ENCODE measurements at regions not wholly inside any gene's neighbourhood (a gene's known extent, or its start where the extent isn't known, plus 50 kb on each side); places are given as distances from the start of the nearest gene placed in this dataset.
"Not testable (repeated sequence)": the region's sequence is repeated elsewhere in the genome, so short reads cannot be mapped to it uniquely, and the experiment has no call there.

DNA sequence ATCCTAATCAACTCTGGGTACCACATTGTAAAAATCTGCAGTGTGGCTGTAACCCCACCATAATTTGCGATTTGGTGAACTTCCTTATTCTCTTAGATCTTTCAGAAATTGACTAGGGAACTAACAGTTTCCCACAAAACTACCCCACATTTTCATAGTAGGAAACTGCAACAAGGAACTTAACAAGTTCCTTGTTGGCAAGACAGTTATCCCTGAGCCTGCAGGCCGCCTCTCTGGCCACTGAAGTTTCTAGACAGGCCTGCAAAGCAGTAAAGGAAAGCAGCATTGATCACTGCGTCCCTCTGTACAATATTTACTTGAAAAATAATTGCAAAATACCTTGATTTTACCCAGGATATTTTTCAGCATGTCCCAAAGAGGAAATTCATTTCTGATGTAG lies 372.9 kb downstream of the ANAPC1 start:
- TF ChIP-seq, protein P1, sequence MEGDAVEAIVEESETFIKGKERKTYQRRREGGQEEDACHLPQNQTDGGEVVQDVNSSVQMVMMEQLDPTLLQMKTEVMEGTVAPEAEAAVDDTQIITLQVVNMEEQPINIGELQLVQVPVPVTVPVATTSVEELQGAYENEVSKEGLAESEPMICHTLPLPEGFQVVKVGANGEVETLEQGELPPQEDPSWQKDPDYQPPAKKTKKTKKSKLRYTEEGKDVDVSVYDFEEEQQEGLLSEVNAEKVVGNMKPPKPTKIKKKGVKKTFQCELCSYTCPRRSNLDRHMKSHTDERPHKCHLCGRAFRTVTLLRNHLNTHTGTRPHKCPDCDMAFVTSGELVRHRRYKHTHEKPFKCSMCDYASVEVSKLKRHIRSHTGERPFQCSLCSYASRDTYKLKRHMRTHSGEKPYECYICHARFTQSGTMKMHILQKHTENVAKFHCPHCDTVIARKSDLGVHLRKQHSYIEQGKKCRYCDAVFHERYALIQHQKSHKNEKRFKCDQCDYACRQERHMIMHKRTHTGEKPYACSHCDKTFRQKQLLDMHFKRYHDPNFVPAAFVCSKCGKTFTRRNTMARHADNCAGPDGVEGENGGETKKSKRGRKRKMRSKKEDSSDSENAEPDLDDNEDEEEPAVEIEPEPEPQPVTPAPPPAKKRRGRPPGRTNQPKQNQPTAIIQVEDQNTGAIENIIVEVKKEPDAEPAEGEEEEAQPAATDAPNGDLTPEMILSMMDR (IDR thresholded peaks at IDR 0.05): not testable (repeated sequence)
- not testable (repeated sequence) for TF ChIP-seq ZFX (IDR thresholded peaks at IDR 0.05; ENCODE audit: borderline replicate concordance)

Data from 22Rv1 (cell line).